Neural progenitor cell (in vitro differentiated cells): ENCODE measurements at regions not wholly inside any gene's neighbourhood (a gene's known extent, or its start where the extent isn't known, plus 50 kb on each side); places are given as distances from the start of the nearest gene placed in this dataset.

Source experiments
- DNase-seq: peaks from one replicate; pipeline ENCODE4 v3.0.0-alpha.2; 2016; ENCODE audit warnings: low spot score
- H2AFZ ChIP-seq: fragments of 200-600 bp; sonication (generic); replicated peaks from 2 replicates; pipeline ENCODE4 v1.6.1; 2016; ENCODE audit warnings: antibody characterized with exemption
- H3F3A ChIP-seq: fragments of 200-600 bp; sonication (generic); 2 replicates; pipeline ENCODE4 v1.6.1; 2016; ENCODE audit warnings: antibody characterized with exemption, low read depth
- H3K27ac ChIP-seq: fragments of 200-600 bp; sonication (generic); 2 replicates; pipeline ENCODE4 v1.5.1; 2016; ENCODE audit warnings: mild to moderate bottlenecking
- H3K27me3 ChIP-seq: fragments of 200-600 bp; sonication (generic); 2 replicates; pipeline ENCODE4 v1.6.1; 2016; ENCODE audit warnings: mild to moderate bottlenecking, moderate library complexity
- H3K36me3 ChIP-seq: fragments of 200-600 bp; sonication (generic); 2 replicates; pipeline ENCODE4 v1.5.1; 2016
- H3K4me1 ChIP-seq: fragments of 200-600 bp; sonication (generic); 2 replicates; pipeline ENCODE4 v1.6.1; 2016; ENCODE audit warnings: mixed run types
- H3K4me2 ChIP-seq: fragments of 200-600 bp; sonication (generic); 2 replicates; pipeline ENCODE4 v1.6.1; 2016
- H3K4me3 ChIP-seq: fragments of 200-600 bp; sonication (generic); 2 replicates; pipeline ENCODE4 v1.5.1; 2016
- H3K79me2 ChIP-seq: fragments of 200-600 bp; sonication (generic); 2 replicates; pipeline ENCODE4 v1.6.1; 2016; ENCODE audit warnings: low read depth
- H3K9ac ChIP-seq: fragments of 200-600 bp; sonication (generic); 2 replicates; pipeline ENCODE4 v1.6.1; 2016
- H3K9me3 ChIP-seq: fragments of 200-600 bp; sonication (generic); 2 replicates; pipeline ENCODE4 v1.5.1; 2016; ENCODE audit warnings: low read depth
- H4K20me1 ChIP-seq: fragments of 200-600 bp; sonication (generic); 2 replicates; pipeline ENCODE4 v1.6.1; 2016; ENCODE audit warnings: low read depth
- H3K27ac Mint-ChIP-seq: 3 replicates; pipeline ENCODE4 v1.8.0; 2021; ENCODE audit warnings: mixed read lengths
- H3K27me3 Mint-ChIP-seq: 2 replicates; pipeline ENCODE4 v1.8.0; 2022; ENCODE audit warnings: low read depth, mild to moderate bottlenecking, inconsistent platforms, moderate library complexity, mixed read lengths; ENCODE audit not compliant: insufficient read depth
- H3K36me3 Mint-ChIP-seq: 3 replicates; pipeline ENCODE4 v1.8.0; 2021; ENCODE audit warnings: mixed read lengths
- H3K4me1 Mint-ChIP-seq: 3 replicates; pipeline ENCODE4 v1.8.0; 2021; ENCODE audit warnings: mixed read lengths
- H3K4me3 Mint-ChIP-seq: 3 replicates; pipeline ENCODE4 v1.8.0; 2021; ENCODE audit warnings: mild to moderate bottlenecking, moderate library complexity, mixed read lengths
- H3K9me3 Mint-ChIP-seq: 3 replicates; pipeline ENCODE4 v1.8.0; 2020; ENCODE audit warnings: mixed read lengths
- EZH2 ChIP-seq: fragments of 200-600 bp; sonication (generic); IDR thresholded peaks from 2 replicates; pipeline ENCODE4 v1.6.1; 2017; ENCODE audit warnings: antibody characterized with exemption, mild to moderate bottlenecking, moderate library complexity
- EZH2phosphoT487 ChIP-seq: fragments of 200-600 bp; sonication (generic); IDR thresholded peaks from 2 replicates; pipeline ENCODE4 v1.6.1; 2017; ENCODE audit warnings: antibody characterized with exemption
- TF ChIP-seq, protein P1 (sequence below): fragments of 200-600 bp; sonication (generic); IDR thresholded peaks from 2 replicates; pipeline ENCODE4 v1.5.1; 2017; ENCODE audit warnings: antibody characterized with exemption, mild to moderate bottlenecking

DNA sequence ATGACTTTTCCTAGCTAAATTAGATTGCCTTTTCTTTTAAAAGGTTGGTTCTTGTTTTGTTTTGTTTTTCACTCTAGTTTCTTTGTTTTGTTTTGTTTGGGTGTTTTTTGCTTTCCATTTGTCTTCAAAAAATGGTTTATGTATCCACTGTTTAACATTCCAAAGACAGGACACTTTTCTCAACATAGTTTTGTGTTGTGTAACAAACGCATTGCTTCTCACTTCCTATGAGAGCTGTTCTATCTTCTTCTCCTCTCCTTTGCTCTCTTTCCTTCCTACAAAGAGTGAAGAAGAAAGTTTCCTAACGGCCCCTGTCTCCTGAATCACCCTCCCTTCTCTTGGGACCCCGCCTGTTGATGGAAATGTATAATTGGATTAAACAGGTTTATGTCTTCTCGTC lies 539.7 kb downstream of the ACTL7B start:
- Mint-ChIP-seq H3K27me3 (peaks cover 2% of the 10 kb centered on the region), H3K4me1 (no peaks in the 10 kb centered on the region), H3K36me3 (no peaks in the 10 kb centered on the region), H3K27ac (no peak overlapping the region), H3K9me3 (peaks cover 8% of the 10 kb centered on the region), H3K4me3 (no peak overlapping the region)
- DNase-seq, result no peak
- Histone ChIP-seq H3K27me3 (no peaks in the 10 kb centered on the region), H3K9me3 (no peaks in the 10 kb centered on the region), H3F3A (no peaks in the 10 kb centered on the region), H3K4me1 (no peaks in the 10 kb centered on the region), H3K36me3 (no peaks in the 10 kb centered on the region), H3K9ac (no peak overlapping the region), H3K4me2 (no peak overlapping the region), H3K27ac (no peak overlapping the region), H2AFZ (no peak overlapping the region), H3K4me3 (no peak overlapping the region), H4K20me1 (no peaks in the 10 kb centered on the region), H3K79me2 (no peaks in the 10 kb centered on the region)
- no peak for TF ChIP-seq EZH2phosphoT487
- TF ChIP-seq EZH2, result no peak
- TF ChIP-seq, protein P1, sequence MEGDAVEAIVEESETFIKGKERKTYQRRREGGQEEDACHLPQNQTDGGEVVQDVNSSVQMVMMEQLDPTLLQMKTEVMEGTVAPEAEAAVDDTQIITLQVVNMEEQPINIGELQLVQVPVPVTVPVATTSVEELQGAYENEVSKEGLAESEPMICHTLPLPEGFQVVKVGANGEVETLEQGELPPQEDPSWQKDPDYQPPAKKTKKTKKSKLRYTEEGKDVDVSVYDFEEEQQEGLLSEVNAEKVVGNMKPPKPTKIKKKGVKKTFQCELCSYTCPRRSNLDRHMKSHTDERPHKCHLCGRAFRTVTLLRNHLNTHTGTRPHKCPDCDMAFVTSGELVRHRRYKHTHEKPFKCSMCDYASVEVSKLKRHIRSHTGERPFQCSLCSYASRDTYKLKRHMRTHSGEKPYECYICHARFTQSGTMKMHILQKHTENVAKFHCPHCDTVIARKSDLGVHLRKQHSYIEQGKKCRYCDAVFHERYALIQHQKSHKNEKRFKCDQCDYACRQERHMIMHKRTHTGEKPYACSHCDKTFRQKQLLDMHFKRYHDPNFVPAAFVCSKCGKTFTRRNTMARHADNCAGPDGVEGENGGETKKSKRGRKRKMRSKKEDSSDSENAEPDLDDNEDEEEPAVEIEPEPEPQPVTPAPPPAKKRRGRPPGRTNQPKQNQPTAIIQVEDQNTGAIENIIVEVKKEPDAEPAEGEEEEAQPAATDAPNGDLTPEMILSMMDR, result no peak

DNA sequence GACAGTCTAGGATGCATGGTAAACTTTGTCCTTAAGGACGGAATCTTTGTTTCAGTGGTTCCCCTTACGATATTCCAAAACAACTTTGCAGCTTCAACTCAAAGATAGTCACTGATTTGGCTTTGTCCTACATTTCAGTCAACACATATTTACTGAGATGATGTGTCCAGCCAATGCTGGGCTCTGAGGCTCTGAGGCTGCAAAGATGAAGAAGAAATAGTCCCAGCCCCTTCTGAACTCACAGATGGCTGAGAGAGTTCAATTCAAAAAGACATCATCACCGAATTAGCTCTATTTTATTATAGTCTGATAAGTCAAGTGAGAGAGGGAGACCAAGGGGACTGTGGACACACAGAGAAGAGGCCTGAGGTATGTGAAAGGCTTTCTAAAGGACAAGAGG lies 544.0 kb downstream of the ACTL7B start:
- Histone ChIP-seq H2AFZ (no peak overlapping the region), H3K4me1 (no peaks in the 10 kb centered on the region), H3K4me3 (no peak overlapping the region), H3K27ac (no peak overlapping the region), H4K20me1 (no peaks in the 10 kb centered on the region), H3K36me3 (no peaks in the 10 kb centered on the region), H3K27me3 (no peaks in the 10 kb centered on the region), H3K9ac (no peak overlapping the region), H3K9me3 (no peaks in the 10 kb centered on the region), H3K4me2 (no peak overlapping the region), H3F3A (no peaks in the 10 kb centered on the region), H3K79me2 (no peaks in the 10 kb centered on the region)
- peaks cover 9% of the 10 kb centered on the region for H3K9me3 Mint-ChIP-seq
- H3K27ac Mint-ChIP-seq, result no peak overlapping the region
- no peaks in the 10 kb centered on the region for H3K36me3 Mint-ChIP-seq
- H3K4me3 Mint-ChIP-seq, result no peak overlapping the region
- no peak for DNase-seq
- no peaks in the 10 kb centered on the region for H3K4me1 Mint-ChIP-seq
- TF ChIP-seq, protein P1, result no peak
- no peak for TF ChIP-seq EZH2
- no peak for TF ChIP-seq EZH2phosphoT487
- H3K27me3 Mint-ChIP-seq, result peaks cover 2% of the 10 kb centered on the region

DNA sequence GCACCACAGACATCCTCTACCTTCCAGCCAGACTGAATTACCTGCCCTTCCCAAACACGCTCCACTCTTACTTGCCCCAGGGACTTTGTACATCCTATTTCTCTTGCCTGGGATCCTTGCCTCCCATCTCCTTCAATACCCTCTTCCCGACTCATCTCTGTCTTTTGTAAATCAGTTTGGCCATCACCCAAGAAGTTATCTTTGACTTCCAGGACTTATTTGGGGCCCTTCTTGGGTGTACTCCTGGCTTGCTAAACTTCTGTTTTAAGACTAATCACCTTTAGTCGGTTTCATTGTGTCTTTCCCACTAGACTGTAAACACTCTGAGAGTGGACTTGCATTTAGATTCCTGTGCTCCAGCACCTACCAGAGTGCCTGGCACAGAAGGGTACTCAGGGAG lies 545.6 kb downstream of the ACTL7B start:
- Histone ChIP-seq H3K79me2 (no peaks in the 10 kb centered on the region), H4K20me1 (no peaks in the 10 kb centered on the region), H2AFZ (no peak overlapping the region), H3K36me3 (no peaks in the 10 kb centered on the region), H3K4me2 (no peak overlapping the region), H3K4me1 (no peaks in the 10 kb centered on the region), H3K9me3 (no peaks in the 10 kb centered on the region), H3K27ac (no peak overlapping the region), H3K9ac (no peak overlapping the region), H3K27me3 (no peaks in the 10 kb centered on the region), H3K4me3 (no peak overlapping the region), H3F3A (no peaks in the 10 kb centered on the region)
- Mint-ChIP-seq H3K27ac (no peak overlapping the region), H3K27me3 (peaks cover 2% of the 10 kb centered on the region), H3K36me3 (no peaks in the 10 kb centered on the region), H3K9me3 (peaks cover 4% of the 10 kb centered on the region), H3K4me1 (no peaks in the 10 kb centered on the region), H3K4me3 (no peak overlapping the region)
- TF ChIP-seq EZH2 (no peak), EZH2phosphoT487 (no peak)
- TF ChIP-seq, protein P1, result no peak
- DNase-seq, result no peak
